ENCODE measurements at regions not wholly inside any gene's neighbourhood (a gene's known extent, or its start where the extent isn't known, plus 50 kb on each side); places are given as distances from the start of the nearest gene placed in this dataset.

GRCh38 chr12:114858388-114859146, 174.6 kb upstream of the TBX3 start:
- intact Hi-C loops (cut with micrococcal nuclease), result no loop called here
- Mint-ChIP-seq H3K27ac (no peak overlapping the region), H3K4me3 (no peak overlapping the region), H3K27me3 (peaks cover 11% of the 10 kb centered on the region), H3K9me3 (peaks cover 18% of the 10 kb centered on the region), H3K36me3 (ENCODE audit: low read depth) (no peaks in the 10 kb centered on the region), H3K4me1 (ENCODE audit: low read depth) (no peaks in the 10 kb centered on the region)

- no peak overlapping the region for H3K4me3 Mint-ChIP-seq
- no peak overlapping the region for H3K27ac Mint-ChIP-seq
- no peaks in the 10 kb centered on the region for H3K36me3 Mint-ChIP-seq (ENCODE audit: low read depth)
- no peaks in the 10 kb centered on the region for H3K4me1 Mint-ChIP-seq (ENCODE audit: low read depth)
- H3K27me3 Mint-ChIP-seq, result peaks cover 9% of the 10 kb centered on the region
- intact Hi-C loops (cut with micrococcal nuclease), result no loop called here
- peaks cover 18% of the 10 kb centered on the region for H3K9me3 Mint-ChIP-seq
Observed at GRCh38 chr12:114855678-114856077, 171.7 kb upstream of the TBX3 start.

GRCh38 chr12:114852976-114853529, 169.1 kb upstream of the TBX3 start:
- intact Hi-C loops (cut with micrococcal nuclease), result no loop called here
- peaks cover 9% of the 10 kb centered on the region for H3K27me3 Mint-ChIP-seq
- H3K4me3 Mint-ChIP-seq, result no peak overlapping the region
- no peaks in the 10 kb centered on the region for H3K36me3 Mint-ChIP-seq (ENCODE audit: low read depth)
- peaks cover 18% of the 10 kb centered on the region for H3K9me3 Mint-ChIP-seq
- no peaks in the 10 kb centered on the region for H3K4me1 Mint-ChIP-seq (ENCODE audit: low read depth)
- no peak overlapping the region for H3K27ac Mint-ChIP-seq

- no peaks in the 10 kb centered on the region for H3K4me1 Mint-ChIP-seq (ENCODE audit: low read depth)
- H3K27ac Mint-ChIP-seq, result no peak overlapping the region
- intact Hi-C loops (cut with micrococcal nuclease), result no loop called here
- H3K36me3 Mint-ChIP-seq (ENCODE audit: low read depth), result no peaks in the 10 kb centered on the region
- peaks cover 10% of the 10 kb centered on the region for H3K27me3 Mint-ChIP-seq
- H3K4me3 Mint-ChIP-seq, result no peak overlapping the region
- H3K9me3 Mint-ChIP-seq, result peaks cover 18% of the 10 kb centered on the region
Observed at GRCh38 chr12:114851981-114852380, 168.0 kb upstream of the TBX3 start.

- Mint-ChIP-seq H3K27ac (no peak overlapping the region), H3K9me3 (peaks cover 17% of the 10 kb centered on the region), H3K4me3 (no peak overlapping the region), H3K4me1 (ENCODE audit: low read depth) (no peaks in the 10 kb centered on the region), H3K27me3 (peaks cover 8% of the 10 kb centered on the region), H3K36me3 (ENCODE audit: low read depth) (no peaks in the 10 kb centered on the region)
- intact Hi-C loops (cut with micrococcal nuclease), result no loop called here
Observed at GRCh38 chr12:114850661-114851275, 166.8 kb upstream of the TBX3 start.

GRCh38 chr12:114848666-114849065, 164.7 kb upstream of the TBX3 start:
- H3K9me3 Mint-ChIP-seq, result no peaks in the 10 kb centered on the region
- no peak overlapping the region for H3K27ac Mint-ChIP-seq
- no peaks in the 10 kb centered on the region for H3K36me3 Mint-ChIP-seq (ENCODE audit: low read depth)
- intact Hi-C loops (cut with micrococcal nuclease), result no loop called here
- H3K27me3 Mint-ChIP-seq, result peaks cover 8% of the 10 kb centered on the region
- H3K4me3 Mint-ChIP-seq, result no peak overlapping the region
- H3K4me1 Mint-ChIP-seq (ENCODE audit: low read depth), result no peaks in the 10 kb centered on the region

- Mint-ChIP-seq H3K36me3 (ENCODE audit: low read depth) (no peaks in the 10 kb centered on the region), H3K4me3 (no peak overlapping the region)
Observed at GRCh38 chr12:114847441-114848035, 163.6 kb upstream of the TBX3 start.

GRCh38 chr12:114846771-114847170, 162.8 kb upstream of the TBX3 start:
- no peaks in the 10 kb centered on the region for H3K4me1 Mint-ChIP-seq (ENCODE audit: low read depth)
- peaks cover 13% of the 10 kb centered on the region for H3K27me3 Mint-ChIP-seq
- no peaks in the 10 kb centered on the region for H3K36me3 Mint-ChIP-seq (ENCODE audit: low read depth)
- intact Hi-C loops (cut with micrococcal nuclease), result no loop called here
- no peaks in the 10 kb centered on the region for H3K9me3 Mint-ChIP-seq
- H3K4me3 Mint-ChIP-seq, result no peak overlapping the region
- no peak overlapping the region for H3K27ac Mint-ChIP-seq

More at GRCh38 chr12:114847441-114848035, 163.6 kb upstream of the TBX3 start:
- Mint-ChIP-seq H3K9me3 (no peaks in the 10 kb centered on the region), H3K27ac (no peak overlapping the region), H3K27me3 (peaks cover 13% of the 10 kb centered on the region), H3K4me1 (ENCODE audit: low read depth) (no peaks in the 10 kb centered on the region)
- intact Hi-C loops (cut with micrococcal nuclease), result no loop called here

- Mint-ChIP-seq H3K4me1 (ENCODE audit: low read depth) (no peaks in the 10 kb centered on the region), H3K9me3 (no peaks in the 10 kb centered on the region), H3K36me3 (ENCODE audit: low read depth) (no peaks in the 10 kb centered on the region), H3K27ac (no peak overlapping the region), H3K27me3 (peaks cover 12% of the 10 kb centered on the region), H3K4me3 (no peak overlapping the region)
- intact Hi-C loops (cut with micrococcal nuclease), result no loop called here
Observed at GRCh38 chr12:114841557-114842251, 157.7 kb upstream of the TBX3 start.

- H3K9me3 Mint-ChIP-seq, result peaks cover 10% of the 10 kb centered on the region
- intact Hi-C loops (cut with micrococcal nuclease), result no loop called here
- H3K27me3 Mint-ChIP-seq, result peaks cover 7% of the 10 kb centered on the region
- no peak overlapping the region for H3K27ac Mint-ChIP-seq
- no peaks in the 10 kb centered on the region for H3K36me3 Mint-ChIP-seq (ENCODE audit: low read depth)
- no peak overlapping the region for H3K4me3 Mint-ChIP-seq
- no peaks in the 10 kb centered on the region for H3K4me1 Mint-ChIP-seq (ENCODE audit: low read depth)
Observed at GRCh38 chr12:114838480-114838879, 154.5 kb upstream of the TBX3 start.

GRCh38 chr12:114836609-114837008, 152.6 kb upstream of the TBX3 start:
- intact Hi-C loops (cut with micrococcal nuclease), result no loop called here

GRCh38 chr12:114835031-114835430, 151.1 kb upstream of the TBX3 start:
- Mint-ChIP-seq H3K27ac (no peak overlapping the region), H3K36me3 (ENCODE audit: low read depth) (no peaks in the 10 kb centered on the region), H3K4me1 (ENCODE audit: low read depth) (no peaks in the 10 kb centered on the region), H3K4me3 (no peak overlapping the region), H3K9me3 (peaks cover 10% of the 10 kb centered on the region), H3K27me3 (peaks cover 7% of the 10 kb centered on the region)
- intact Hi-C loops (cut with micrococcal nuclease), result no loop called here

More at GRCh38 chr12:114836609-114837008, 152.6 kb upstream of the TBX3 start:
- no peak overlapping the region for H3K27ac Mint-ChIP-seq
- peaks cover 7% of the 10 kb centered on the region for H3K27me3 Mint-ChIP-seq
- H3K9me3 Mint-ChIP-seq, result peaks cover 10% of the 10 kb centered on the region
- H3K4me1 Mint-ChIP-seq (ENCODE audit: low read depth), result no peaks in the 10 kb centered on the region
- no peak overlapping the region for H3K4me3 Mint-ChIP-seq
- no peaks in the 10 kb centered on the region for H3K36me3 Mint-ChIP-seq (ENCODE audit: low read depth)

- H3K9me3 Mint-ChIP-seq, result peaks cover 10% of the 10 kb centered on the region
- H3K4me1 Mint-ChIP-seq (ENCODE audit: low read depth), result no peaks in the 10 kb centered on the region
- no peaks in the 10 kb centered on the region for H3K36me3 Mint-ChIP-seq (ENCODE audit: low read depth)
- peaks cover 4% of the 10 kb centered on the region for H3K27me3 Mint-ChIP-seq
- no peak overlapping the region for H3K27ac Mint-ChIP-seq
- H3K4me3 Mint-ChIP-seq, result no peak overlapping the region
- intact Hi-C loops (cut with micrococcal nuclease), result no loop called here
Observed at GRCh38 chr12:114834621-114835020, 150.6 kb upstream of the TBX3 start.

- peaks cover 27% of the 10 kb centered on the region for H3K27me3 Mint-ChIP-seq
- intact Hi-C loops (cut with micrococcal nuclease), result no loop called here
- H3K4me1 Mint-ChIP-seq (ENCODE audit: low read depth), result no peaks in the 10 kb centered on the region
- no peak overlapping the region for H3K4me3 Mint-ChIP-seq
- no peak overlapping the region for H3K27ac Mint-ChIP-seq
- H3K9me3 Mint-ChIP-seq, result no peaks in the 10 kb centered on the region
- H3K36me3 Mint-ChIP-seq (ENCODE audit: low read depth), result no peaks in the 10 kb centered on the region
Observed at GRCh38 chr12:114829833-114830232, 145.9 kb upstream of the TBX3 start.

Measured in dendritic cell treated with granulocyte-macrophage colony-stimulating factor and Interleukin-4, amounts not matched to agents 40 ng/mL and 50 ng/mL, for 4 days (primary cell).